Head of caudate nucleus (tissue), 42 donors: ENCODE measurements at regions not wholly inside any gene's neighbourhood (a gene's known extent, or its start where the extent isn't known, plus 50 kb on each side); places are given as distances from the start of the nearest gene placed in this dataset.

Experiments used
- DNase-seq, 42 donors: peaks; one replicate each; pipeline versions ENCODE4 v3.0.0 to v3.0.0-alpha.2; 2020 to 2021; ENCODE audit warnings: mixed read lengths in 7 of 42
- intact Hi-C: fragments of 100-400 bp; cut with DNase I; formaldehyde crosslinking; loops from one replicate; pipeline ENCODE4 v1.15.0; 2022

DNA sequence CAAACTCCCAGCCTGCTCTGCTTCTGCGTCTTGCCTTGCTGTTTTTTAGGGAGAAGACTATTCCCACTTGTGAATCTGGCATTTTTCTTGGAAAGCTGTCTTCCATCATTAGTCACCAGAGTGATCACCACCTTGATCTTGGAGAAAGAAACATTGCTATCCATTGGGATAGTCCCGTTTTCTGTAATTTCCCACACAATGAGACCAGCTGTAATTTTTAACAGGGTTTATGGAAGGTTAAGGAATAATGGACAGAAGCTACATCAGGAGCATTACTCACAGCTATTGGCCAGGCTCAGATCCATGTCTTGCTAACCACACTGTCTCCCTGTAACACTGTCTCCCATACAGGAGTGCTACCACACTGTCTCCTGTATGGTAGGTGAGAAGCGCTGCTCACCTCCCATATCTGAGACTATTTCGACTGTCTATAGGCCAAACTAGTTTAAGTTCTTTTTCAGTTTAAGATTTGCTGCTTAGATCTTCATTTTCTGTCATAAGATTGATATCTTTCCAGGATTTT, 523.0 kb downstream of the SPRY1 start:
- intact Hi-C loops, result no loop called here
- DNase-seq, result no peak

DNA sequence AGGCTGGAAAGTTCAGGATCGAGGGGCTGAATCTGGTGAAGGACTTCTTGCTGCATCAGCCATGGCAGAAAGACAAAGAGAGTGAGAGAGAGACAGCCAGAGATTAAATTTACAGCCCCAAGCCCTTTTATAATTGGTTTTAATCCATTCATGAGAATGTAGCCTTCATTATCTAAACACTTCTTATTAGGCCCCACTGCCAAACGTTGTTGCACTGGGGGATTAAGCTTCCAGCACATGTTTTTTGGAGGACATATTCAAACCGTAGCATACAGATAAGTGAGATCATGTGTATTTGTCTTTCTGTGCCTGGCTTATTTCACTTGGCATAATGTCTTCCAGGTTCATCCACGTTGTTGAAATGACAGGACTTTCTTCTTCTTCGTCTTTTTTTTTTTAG, 524.7 kb downstream of the SPRY1 start:
- intact Hi-C loops, result no loop called here
- no peak for DNase-seq

DNA sequence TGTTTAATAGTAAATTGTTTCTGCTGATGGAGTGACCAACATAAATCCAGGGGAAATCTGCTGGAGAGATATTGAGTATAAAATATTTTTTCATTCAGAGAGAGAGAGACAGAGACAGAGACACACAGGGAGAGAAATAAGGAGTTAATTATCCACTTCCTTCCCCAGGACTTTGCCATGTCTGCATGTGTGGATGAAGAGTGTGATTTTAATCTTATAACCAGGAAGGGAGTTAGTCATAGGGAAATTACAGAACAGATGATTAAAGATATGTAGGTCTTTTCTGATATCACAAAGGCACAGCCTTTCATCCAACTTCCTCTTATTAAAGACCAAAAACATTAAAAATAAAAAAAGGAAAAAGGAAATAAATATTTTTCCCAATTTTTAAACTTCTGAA, 526.3 kb downstream of the SPRY1 start:
- DNase-seq, result no peak
- intact Hi-C loops, result no loop called here

DNA sequence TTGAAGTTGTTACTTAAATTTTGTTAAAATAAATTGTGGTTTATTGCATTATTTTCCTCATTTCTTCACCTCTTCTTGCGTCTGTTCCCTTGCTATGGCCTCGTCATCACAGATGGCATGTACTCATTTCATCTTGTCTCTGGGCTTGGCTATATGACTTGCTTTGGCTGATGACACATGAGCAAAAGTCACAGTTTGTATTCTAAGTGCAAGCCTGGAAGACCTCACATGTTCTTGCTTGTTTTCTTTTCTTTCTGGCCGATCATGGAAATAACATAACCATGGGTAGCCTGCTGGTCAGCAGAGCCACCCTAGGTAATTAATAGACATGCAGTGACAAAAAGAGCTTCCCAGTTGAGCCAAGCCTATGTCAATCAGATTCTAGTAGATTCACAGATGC, 527.9 kb downstream of the SPRY1 start:
- no peak for DNase-seq
- intact Hi-C loops, result no loop called here

DNA sequence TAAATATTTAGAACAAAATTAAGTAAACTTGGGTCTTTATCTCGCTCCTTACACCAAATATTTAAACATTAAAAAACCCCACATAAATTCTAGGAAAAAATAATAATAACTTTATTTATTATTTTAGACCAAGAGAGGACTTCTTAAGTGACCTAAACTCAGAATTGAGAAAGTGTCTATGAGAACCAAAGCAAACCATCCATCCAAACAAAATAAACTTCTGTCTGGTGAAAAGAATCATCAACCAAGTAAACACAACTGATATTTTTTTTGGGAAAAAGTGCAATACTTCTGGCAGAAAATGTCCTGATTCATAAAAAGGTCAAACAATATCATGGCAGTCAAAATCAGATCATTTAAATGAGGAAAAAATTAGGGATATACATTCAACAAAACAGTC, 533.0 kb downstream of the SPRY1 start:
- intact Hi-C loops, result no loop called here
- no peak for DNase-seq

DNA sequence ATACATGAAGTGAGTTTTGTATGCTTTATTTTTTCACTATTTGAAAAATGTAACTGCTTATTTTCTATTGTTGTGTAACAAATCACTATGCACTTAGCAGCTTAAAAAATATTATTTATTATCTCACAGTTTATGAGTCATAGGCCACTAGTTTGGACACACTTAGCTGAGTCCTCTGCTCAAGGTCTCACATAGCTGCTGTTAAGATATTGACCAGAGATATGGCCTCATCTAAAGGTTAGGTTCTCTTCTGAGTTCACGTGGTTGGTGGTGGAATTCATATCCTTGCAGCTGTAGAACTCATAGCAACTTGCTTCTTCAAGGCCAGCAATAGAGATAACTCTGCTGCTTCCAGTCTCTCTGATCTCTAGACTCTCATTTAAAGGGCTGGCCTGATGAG, 534.4 kb downstream of the SPRY1 start:
- DNase-seq, result no peak
- intact Hi-C loops, result no loop called here

DNA sequence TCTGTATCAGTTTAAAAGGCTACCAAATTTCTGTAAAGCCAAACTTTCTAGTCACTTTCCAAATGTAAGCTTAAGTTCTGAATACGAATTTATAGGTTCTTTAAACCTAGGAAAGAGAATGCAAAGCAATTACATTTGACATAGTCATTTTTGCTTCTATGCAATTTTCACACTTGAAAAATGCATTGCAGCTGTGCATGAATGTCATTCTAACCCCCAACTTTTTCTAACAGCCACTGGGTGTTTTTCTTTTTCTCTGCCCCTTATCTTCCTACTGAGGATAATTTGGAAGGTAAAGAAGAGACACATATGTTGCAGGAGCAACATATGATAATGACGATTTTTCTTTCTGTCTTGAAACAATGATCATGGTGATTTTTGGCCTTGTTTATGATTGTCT, 537.5 kb downstream of the SPRY1 start:
- DNase-seq, result no peak
- intact Hi-C loops, result no loop called here

DNA sequence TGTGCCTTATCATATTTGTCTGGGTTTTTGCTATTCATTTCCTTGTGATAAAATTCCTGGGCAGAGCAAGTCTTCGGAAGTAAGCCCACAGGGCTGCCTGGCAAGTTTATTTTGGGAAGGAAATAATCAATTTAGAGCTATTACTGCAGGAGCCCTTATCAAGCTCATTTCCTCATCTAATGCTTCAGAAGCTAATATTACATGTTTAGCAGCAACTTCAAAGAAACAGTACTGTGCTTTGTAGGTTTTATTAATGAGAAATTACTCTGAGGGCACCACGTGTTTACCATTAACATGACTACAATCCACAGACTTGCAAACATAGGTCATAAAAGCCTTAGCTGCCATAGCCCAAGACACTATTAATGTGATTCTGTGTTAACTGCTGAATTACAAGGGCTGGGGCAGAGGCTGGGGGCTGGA, 540.0 kb downstream of the SPRY1 start:
- no peak for DNase-seq
- intact Hi-C loops, result no loop called here

DNA sequence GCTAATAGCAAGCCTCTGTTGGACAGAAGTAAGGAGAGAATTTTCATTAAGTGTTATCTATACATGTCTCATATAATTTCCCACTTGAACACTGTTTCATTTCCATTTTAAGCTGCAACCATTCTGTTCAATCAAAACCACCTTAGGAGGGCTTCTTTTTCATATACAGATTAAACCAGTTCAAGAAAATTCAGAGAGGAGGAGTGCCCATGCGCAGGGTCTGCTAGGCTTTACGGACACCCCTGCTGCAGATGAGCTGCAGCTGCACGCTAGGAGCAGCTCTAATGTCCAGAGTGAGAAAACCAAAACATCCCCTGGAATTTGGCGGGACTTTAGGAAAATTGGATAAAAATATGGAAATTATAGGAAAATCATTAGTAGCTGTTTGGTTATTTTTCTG, 541.0 kb downstream of the SPRY1 start:
- no peak for DNase-seq
- intact Hi-C loops, result no loop called here

DNA sequence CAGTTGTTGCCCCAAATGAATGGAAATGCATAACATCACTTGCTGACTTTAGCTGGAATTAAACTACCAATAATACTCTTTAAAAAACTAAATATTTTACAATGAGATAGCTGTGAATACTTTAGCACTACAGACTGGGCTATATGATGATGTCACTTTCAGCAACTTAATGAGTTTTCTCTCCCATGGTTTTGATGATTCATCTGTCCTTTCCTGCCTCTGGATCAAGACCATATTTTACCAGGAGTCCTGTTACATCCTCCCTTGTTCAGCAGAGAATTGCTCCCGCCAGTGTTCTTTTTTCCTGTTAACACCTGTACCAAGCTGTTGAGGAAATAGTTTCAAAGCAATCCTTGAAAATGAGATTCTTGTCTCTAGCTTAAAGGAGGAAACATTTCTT, 543.0 kb downstream of the SPRY1 start:
- intact Hi-C loops, result no loop called here
- DNase-seq, result no peak

DNA sequence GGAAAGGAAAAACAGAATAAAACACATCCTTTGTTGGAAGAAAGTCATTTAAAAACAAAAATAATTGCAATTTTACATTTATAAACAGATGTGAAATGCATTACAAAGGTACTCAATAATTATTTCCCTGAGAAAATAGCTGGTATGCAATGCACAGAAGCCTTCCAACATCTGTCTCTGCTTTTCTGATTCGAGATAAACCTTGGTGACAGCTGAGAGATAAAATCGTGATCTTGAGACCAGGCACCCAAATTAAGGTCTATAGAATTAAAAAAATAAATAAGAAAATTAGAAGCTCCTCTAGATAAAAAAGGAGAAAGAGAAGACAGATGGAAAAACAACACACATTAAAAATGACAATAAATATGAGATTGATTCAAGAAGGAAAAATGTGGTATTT, 544.0 kb downstream of the SPRY1 start:
- no peak for DNase-seq
- intact Hi-C loops, result no loop called here

DNA sequence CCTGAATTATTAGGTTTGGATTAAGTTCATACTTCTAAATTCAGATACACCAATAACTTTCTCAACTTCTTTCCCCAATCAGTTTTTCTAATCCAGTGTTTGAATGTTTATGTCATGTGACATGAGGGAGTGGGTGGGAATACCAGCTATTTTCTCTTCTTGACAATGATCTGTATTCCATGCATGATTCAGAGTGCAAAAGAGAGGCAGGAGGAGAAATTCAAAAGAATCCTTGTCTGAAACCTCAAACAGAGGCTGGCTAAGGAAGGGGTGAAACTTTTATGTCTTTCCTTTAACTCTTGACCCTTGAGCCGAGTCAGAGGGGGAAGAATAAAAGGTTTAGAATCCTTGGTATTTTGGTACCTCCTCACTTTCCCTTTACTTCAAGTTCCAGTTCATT, 544.7 kb downstream of the SPRY1 start:
- DNase-seq, result no peak
- intact Hi-C loops, result no loop called here

DNA sequence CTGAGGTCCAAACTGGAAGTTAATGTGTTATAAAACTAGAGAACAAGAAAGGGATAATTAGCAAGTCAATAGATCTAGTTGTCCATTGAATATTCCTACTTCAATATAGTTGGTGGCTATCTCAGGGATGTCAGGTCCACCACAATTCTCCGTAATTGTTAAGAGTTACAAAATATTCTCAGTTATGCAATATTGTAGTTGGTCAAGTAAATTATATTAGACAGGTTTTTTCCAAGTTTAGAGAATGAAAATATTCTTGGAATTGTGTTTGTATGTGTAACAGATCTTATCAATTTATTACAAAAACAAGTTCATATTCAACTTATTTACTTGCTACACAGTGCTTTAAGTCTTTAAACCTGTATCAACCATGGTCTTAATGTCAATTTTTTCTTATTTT, 547.4 kb downstream of the SPRY1 start:
- no peak for DNase-seq
- intact Hi-C loops, result no loop called here

DNA sequence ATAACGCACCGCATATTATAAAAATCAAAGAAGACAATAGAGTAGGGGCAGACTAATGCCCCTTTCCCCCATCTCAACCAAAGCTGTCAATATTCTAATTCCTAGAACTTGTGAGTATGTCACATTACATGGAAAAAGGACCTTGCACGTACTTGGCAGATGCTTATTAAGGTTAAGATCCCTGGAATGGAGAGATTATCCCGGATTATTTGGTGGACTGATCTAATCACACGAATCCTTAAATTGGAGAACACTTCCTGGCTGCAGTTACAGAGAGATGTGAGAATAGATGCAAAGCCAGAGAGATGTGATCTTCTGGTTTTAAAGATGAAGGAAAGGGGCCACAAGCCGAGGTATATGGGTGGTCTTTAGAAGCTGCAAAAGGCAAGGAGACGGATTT, 548.7 kb downstream of the SPRY1 start:
- DNase-seq, result no peak
- intact Hi-C loops, result no loop called here

DNA sequence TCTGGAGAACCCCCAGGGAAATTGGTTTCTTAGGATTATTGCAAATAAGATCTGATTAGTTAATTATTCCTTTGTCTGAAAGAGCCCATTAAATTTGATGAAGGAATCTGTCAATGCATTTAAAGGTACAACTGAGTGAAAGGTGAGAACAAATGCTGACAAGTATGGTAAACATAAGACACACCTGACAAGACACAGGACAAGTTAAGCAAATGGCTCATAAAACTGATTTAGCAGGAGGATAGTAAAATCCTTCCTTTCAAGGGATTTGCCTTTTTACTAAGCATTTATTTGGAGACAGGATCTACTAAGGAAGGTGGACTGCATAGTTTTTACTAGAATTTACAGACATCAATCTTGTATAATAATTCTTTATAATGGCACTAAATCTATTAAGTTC, 553.9 kb downstream of the SPRY1 start:
- no peak for DNase-seq
- intact Hi-C loops, result no loop called here

DNA sequence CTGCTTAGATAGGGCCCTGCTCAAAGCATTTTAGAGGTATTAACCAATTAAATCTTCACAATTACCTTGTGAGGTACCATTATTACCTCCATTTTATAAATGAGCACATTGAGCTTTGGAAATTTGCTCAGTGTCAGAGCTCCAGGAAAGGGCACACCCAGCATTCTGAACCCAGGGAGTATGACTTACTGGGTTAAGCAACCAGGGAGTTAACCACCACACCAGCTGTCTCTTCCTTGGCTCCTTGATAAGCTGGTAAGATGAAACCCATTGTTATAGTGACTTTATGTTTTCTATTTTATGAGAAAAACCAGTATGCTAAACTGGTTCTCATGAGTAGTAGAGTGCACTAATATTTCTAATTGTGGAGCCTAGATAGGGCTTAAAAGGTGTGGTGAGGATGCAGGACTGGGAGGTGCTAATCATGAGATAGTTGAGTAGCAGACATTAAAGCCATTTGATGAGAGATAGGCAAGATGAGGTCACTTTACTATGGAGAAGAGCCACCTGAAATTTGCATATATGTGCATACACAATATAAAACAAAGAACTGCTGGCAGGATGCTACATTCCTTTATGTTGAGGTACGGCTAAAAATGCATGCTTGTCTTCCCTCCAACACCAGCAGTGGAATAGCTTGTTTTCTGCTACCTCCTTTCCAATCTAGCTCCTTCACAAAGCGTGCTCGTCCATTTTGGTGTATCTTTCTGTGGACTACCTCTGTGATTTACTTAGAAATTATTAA, 556.1 kb downstream of the SPRY1 start:
- intact Hi-C loops, result no loop called here
- no peak for DNase-seq

DNA sequence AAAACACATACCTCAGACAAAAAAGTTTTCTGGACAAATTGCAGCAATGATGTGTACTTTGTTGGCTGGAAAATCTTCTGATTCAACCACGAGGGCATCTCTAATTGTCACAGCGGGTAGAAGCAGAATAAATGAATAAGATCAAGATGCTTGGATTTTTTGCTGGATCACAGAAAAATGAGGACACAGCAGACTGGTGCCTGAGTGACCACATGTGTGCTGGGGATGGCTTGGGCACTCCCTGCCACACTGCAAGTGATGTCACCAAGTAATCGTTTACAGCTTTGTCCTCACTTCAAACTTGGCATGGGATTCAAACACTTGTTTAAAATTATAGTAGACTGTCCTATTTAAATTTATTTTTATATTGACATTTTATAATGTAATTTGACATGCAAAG, 557.0 kb downstream of the SPRY1 start:
- intact Hi-C loops, result no loop called here
- DNase-seq, result no peak

DNA sequence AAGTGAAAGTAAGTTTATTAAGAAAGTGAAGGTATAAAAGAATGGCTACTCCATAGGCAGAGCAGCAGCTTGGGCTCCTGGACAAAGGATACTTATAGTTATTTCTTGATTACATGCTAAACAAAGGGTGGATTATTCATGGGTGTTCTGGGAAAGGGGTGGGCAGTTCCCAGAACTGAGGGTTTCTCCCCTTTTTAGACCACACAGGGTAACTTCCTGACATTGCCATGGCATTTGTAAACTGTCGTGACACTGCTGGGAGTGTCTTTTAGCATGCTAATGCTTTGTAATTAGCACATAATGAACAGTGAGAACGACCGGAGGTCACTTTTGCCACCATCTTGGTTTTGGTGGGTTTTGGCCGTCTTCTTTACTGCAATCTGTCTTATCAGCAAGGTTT, 557.6 kb downstream of the SPRY1 start:
- DNase-seq, result no peak
- intact Hi-C loops, result no loop called here

DNA sequence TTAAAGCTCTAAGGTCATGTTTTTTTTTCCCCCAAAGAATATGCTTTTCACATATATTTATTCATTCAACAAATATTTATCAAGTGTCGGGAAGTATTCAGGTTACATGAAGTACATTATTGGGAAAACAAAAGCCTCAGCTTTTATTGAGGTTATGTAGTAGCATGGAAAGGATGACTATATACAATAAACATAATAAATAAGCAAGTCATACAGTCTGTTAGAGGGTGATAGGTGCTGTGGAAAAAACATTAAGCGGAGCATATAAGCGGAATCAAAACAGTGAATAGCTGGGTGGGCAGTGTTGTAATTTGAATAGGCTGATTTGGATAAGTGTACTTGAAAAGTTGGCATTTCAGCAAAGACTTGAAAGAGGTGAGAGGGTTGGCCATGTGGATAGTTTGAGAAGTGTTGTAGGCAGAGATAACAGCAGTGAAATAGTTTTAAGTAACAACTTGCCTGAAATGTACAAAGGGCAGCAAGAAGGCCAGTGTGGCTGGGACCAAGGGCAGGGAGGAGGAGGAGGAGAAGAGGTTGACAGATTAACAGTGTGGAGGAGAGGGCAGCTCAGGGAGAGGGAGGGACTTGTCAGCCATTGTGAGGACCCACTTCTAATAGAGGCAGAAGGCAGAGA, 558.7 kb downstream of the SPRY1 start:
- intact Hi-C loops, result no loop called here
- no peak for DNase-seq

DNA sequence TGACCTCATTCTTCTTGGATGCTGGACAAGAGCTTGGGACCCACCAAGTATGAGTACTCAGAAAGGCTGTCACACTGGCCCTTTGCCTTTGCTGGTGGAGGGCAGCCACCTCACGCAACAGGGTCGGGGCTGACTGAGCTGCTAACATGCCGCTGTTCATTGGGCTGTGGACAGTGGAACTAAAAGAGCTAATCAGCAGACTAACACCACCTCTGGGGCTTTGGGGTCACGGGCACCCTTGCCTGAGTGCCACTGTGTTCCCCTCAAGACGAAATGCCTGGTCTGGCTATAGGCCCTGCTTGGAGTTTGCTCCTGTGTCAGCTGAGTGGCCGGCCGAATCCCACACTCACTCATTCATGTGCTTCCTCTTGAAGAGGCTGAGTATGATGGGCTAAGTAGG, 559.6 kb downstream of the SPRY1 start:
- intact Hi-C loops, result no loop called here
- DNase-seq, result no peak
